ENCODE measurements at regions not wholly inside any gene's neighbourhood (a gene's known extent, or its start where the extent isn't known, plus 50 kb on each side); places are given as distances from the start of the nearest gene placed in this dataset.

DNA sequence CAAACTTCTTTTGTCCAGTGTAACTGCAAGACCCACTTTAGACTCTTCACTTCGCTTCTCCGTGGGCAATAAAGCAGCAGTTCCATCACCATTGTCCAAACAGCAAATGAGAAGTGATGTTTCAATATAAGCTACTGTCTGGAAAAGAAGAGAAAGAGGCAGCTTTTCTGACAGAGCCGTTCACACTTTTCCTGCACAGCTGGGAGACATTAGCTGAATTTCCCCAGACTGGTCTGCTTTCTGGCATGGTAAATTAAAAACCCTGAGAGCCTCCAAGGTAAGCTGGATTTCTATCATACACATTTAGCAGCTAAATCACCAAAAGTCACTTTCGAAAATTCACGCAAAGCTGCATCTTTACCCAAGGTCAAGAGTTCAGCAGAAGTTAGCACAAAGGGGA lies 108.5 kb upstream of the CMC1 start:
- H3K4me1 ChIP-seq (ENCODE audit: control insufficient read depth in 1 of 2, low read depth in 2 of 2), result peaks cover 0 to 2% of the 10 kb centered on the region in 2 donors
- H3K36me3 ChIP-seq, result no peaks in the 10 kb centered on the region
- no peak overlapping the region for H3K4me3 ChIP-seq
- no peak for DNase-seq (ENCODE audit: low spot score)
- ATAC-seq (ENCODE audit: insufficient number of reproducible peaks, low FRiP score, low read depth), result no peak
- TF ChIP-seq, protein P1, sequence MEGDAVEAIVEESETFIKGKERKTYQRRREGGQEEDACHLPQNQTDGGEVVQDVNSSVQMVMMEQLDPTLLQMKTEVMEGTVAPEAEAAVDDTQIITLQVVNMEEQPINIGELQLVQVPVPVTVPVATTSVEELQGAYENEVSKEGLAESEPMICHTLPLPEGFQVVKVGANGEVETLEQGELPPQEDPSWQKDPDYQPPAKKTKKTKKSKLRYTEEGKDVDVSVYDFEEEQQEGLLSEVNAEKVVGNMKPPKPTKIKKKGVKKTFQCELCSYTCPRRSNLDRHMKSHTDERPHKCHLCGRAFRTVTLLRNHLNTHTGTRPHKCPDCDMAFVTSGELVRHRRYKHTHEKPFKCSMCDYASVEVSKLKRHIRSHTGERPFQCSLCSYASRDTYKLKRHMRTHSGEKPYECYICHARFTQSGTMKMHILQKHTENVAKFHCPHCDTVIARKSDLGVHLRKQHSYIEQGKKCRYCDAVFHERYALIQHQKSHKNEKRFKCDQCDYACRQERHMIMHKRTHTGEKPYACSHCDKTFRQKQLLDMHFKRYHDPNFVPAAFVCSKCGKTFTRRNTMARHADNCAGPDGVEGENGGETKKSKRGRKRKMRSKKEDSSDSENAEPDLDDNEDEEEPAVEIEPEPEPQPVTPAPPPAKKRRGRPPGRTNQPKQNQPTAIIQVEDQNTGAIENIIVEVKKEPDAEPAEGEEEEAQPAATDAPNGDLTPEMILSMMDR (IDR thresholded peaks at IDR 0.05), result no peak
- H3K27me3 ChIP-seq (replicated peaks; ENCODE audit: insufficient read depth), result no peaks in the 10 kb centered on the region
- H3K9me3 ChIP-seq, result no peaks in the 10 kb centered on the region
- no peak overlapping the region for H3K27ac ChIP-seq

DNA sequence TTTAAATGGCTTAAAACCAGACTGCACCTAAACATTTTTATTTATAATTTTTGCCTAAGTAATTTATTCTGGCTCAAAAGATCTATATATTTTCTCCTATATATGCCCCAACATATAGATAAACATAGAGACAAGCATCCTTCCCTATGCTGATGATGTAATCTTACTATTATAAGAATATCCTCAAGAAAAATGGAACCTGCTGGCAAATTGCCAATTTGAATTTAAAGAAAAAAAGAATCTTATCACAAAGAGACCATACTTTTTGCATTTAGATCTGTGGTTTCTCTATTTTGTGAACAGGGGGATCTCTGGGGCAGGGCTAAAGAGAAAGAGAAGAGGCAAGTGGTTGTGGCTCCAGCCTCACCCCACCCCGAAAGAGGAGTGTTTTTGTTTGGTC lies 107.2 kb upstream of the CMC1 start:
- no peaks in the 10 kb centered on the region for H3K27me3 ChIP-seq (replicated peaks; ENCODE audit: insufficient read depth)
- DNase-seq (ENCODE audit: low spot score) (no peak), ATAC-seq (ENCODE audit: insufficient number of reproducible peaks, low FRiP score, low read depth) (no peak)
- H3K9me3 ChIP-seq, result no peaks in the 10 kb centered on the region
- H3K4me1 ChIP-seq (ENCODE audit: control insufficient read depth in 1 of 2, low read depth in 2 of 2), result peaks cover 0 to 14% of the 10 kb centered on the region in 2 donors
- no peaks in the 10 kb centered on the region for H3K36me3 ChIP-seq
- no peak overlapping the region for H3K4me3 ChIP-seq
- TF ChIP-seq, protein P1 (IDR thresholded peaks at IDR 0.05), result no peak
- H3K27ac ChIP-seq, result no peak overlapping the region

DNA sequence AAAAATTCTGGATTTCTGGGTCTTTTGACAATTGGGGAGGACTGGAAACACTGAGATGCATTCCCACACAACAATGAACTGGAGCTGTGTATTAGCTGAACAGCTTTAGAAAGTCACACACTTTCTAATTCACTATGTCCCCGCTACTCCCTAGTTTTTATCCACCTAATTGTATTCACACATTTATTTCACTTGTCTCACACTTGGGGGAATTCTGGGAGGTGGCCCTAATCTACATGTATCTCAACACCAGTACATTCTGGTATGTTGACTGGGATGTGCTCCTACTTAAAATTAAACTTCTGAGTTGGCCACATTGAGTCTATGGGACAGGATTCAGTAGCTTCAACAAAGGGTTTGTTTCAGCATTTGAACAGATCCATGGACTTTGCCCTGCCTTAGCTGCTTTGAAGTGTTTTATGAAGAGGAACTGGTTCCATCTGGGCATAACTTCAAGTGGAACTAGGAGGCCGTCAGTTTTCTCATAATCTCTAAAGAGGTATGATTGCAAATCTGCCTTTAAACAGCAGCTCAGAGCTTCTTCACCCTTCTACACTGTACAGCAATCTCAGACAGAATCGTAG lies 106.5 kb upstream of the CMC1 start:
- ATAC-seq (ENCODE audit: insufficient number of reproducible peaks, low FRiP score, low read depth), result no peak
- Histone ChIP-seq H3K27me3 (replicated peaks; ENCODE audit: insufficient read depth) (no peaks in the 10 kb centered on the region), H3K4me3 (no peak overlapping the region), H3K36me3 (no peaks in the 10 kb centered on the region), H3K9me3 (no peaks in the 10 kb centered on the region), H3K27ac (no peak overlapping the region), H3K4me1 (ENCODE audit: control insufficient read depth in 1 of 2, low read depth in 2 of 2) (peaks cover 0 to 21% of the 10 kb centered on the region in 2 donors)
- TF ChIP-seq, protein P1 (IDR thresholded peaks at IDR 0.05), result no peak
- DNase-seq (ENCODE audit: low spot score), result no peak

DNA sequence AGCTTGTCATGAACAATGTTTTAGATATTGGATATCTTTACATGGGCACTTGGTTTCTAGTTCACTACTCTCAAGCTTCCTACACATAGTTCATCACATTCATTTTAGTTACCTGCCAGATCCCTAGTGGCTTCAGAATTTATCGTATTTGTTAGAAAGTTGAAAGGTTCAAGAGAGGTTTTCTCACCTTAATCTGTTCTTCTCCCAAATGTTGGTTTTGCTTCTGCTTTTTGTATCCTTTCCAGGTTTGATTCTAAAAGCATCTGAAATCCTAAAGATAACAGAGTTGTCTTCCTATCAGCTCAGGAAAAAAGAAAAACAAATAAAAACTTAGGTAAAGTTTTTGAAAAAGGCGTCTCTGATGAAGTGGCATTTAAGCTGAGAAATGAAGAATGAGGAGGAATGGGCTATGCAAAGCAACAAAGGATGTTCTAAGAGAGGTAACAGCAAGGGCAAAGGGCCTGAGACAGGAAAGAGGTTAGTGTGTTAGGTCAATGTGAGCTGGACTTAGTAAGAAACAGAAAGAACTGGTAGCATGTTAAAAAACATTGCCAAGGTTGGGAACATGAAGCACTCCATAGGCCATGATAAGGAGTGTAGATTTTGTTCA lies 104.7 kb upstream of the CMC1 start:
- ATAC-seq (ENCODE audit: insufficient number of reproducible peaks, low FRiP score, low read depth) (no peak), DNase-seq (ENCODE audit: low spot score) (no peak)
- Histone ChIP-seq H3K36me3 (no peaks in the 10 kb centered on the region), H3K4me1 (ENCODE audit: control insufficient read depth in 1 of 2, low read depth in 2 of 2) (peaks cover 0 to 26% of the 10 kb centered on the region in 2 donors), H3K27ac (no peak overlapping the region), H3K9me3 (no peaks in the 10 kb centered on the region), H3K4me3 (no peak overlapping the region), H3K27me3 (replicated peaks; ENCODE audit: insufficient read depth) (no peaks in the 10 kb centered on the region)
- TF ChIP-seq, protein P1 (IDR thresholded peaks at IDR 0.05), result no peak

DNA sequence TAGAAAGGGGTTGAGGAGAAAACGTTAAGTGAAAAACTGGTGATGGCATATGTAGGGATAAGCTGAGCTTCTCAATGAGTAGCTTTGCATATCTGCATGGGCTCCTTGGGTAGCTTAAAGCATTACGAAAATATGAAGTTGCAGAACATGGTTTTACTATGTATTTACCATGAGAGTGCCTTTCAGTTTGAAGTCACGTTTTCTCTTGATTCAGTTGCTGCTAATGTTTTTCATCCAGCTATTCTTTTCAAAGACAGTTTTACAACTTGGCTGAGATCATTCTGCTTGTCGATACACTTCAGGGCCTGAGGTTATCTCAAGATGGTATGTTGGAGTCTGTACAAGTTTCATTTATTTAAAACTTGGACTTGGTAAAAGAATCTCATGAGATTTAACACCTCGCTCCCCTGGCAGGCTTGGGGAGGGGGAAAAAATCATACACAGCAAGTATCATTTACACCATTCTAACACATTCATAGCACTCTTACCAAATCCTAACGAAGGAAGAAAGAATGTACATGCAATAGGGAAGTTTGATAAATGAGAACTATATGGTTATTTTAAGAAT lies 103.3 kb upstream of the CMC1 start:
- no peak overlapping the region for H3K4me3 ChIP-seq
- DNase-seq (ENCODE audit: low spot score), result no peak

More for the DNA sequence above, 103.3 kb upstream of the CMC1 start:
- Histone ChIP-seq H3K27me3 (replicated peaks; ENCODE audit: insufficient read depth) (no peaks in the 10 kb centered on the region), H3K36me3 (no peaks in the 10 kb centered on the region), H3K27ac (no peak overlapping the region), H3K4me1 (ENCODE audit: control insufficient read depth in 1 of 2, low read depth in 2 of 2) (peaks cover 0 to 26% of the 10 kb centered on the region in 2 donors), H3K9me3 (no peaks in the 10 kb centered on the region)
- TF ChIP-seq, protein P1 (IDR thresholded peaks at IDR 0.05), result no peak
- ATAC-seq (ENCODE audit: insufficient number of reproducible peaks, low FRiP score, low read depth), result no peak
